ENCODE measurements at regions not wholly inside any gene's neighbourhood (a gene's known extent, or its start where the extent isn't known, plus 50 kb on each side); places are given as distances from the start of the nearest gene placed in this dataset.

- TF ChIP-seq, protein P1, sequence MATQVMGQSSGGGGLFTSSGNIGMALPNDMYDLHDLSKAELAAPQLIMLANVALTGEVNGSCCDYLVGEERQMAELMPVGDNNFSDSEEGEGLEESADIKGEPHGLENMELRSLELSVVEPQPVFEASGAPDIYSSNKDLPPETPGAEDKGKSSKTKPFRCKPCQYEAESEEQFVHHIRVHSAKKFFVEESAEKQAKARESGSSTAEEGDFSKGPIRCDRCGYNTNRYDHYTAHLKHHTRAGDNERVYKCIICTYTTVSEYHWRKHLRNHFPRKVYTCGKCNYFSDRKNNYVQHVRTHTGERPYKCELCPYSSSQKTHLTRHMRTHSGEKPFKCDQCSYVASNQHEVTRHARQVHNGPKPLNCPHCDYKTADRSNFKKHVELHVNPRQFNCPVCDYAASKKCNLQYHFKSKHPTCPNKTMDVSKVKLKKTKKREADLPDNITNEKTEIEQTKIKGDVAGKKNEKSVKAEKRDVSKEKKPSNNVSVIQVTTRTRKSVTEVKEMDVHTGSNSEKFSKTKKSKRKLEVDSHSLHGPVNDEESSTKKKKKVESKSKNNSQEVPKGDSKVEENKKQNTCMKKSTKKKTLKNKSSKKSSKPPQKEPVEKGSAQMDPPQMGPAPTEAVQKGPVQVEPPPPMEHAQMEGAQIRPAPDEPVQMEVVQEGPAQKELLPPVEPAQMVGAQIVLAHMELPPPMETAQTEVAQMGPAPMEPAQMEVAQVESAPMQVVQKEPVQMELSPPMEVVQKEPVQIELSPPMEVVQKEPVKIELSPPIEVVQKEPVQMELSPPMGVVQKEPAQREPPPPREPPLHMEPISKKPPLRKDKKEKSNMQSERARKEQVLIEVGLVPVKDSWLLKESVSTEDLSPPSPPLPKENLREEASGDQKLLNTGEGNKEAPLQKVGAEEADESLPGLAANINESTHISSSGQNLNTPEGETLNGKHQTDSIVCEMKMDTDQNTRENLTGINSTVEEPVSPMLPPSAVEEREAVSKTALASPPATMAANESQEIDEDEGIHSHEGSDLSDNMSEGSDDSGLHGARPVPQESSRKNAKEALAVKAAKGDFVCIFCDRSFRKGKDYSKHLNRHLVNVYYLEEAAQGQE (IDR thresholded peaks at IDR 0.05; ENCODE audit: low read depth, low read length) = no peak
- TF ChIP-seq TEAD4 (IDR thresholded peaks at IDR 0.05; ENCODE audit: borderline replicate concordance, insufficient read depth) (no peak), CTCF (IDR thresholded peaks at IDR 0.05) (no peak), CHD2 (IDR thresholded peaks at IDR 0.05; ENCODE audit: low read length, partially characterized antibody) (no peak), RAD21 (IDR thresholded peaks at IDR 0.05; ENCODE audit: low read length) (no peak), POLR2AphosphoS5 (IDR thresholded peaks at IDR 0.05; ENCODE audit: low read depth, low read length) (no peak), RCOR1 (IDR thresholded peaks at IDR 0.05; ENCODE audit: low read length) (no peak), EP300 (IDR thresholded peaks at IDR 0.05; ENCODE audit: borderline replicate concordance in 1 of 2, low read depth in 1 of 2, low read length in 1 of 2) (no peak)
- TF ChIP-seq, protein P2, sequence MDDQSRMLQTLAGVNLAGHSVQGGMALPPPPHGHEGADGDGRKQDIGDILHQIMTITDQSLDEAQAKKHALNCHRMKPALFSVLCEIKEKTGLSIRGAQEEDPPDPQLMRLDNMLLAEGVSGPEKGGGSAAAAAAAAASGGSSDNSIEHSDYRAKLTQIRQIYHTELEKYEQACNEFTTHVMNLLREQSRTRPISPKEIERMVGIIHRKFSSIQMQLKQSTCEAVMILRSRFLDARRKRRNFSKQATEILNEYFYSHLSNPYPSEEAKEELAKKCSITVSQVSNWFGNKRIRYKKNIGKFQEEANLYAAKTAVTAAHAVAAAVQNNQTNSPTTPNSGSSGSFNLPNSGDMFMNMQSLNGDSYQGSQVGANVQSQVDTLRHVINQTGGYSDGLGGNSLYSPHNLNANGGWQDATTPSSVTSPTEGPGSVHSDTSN (IDR thresholded peaks at IDR 0.05) = no peak
These were observed 330.3 kb downstream of the CAAP1 start (continued) for GRCh38 chr9:26562338-26562737.

DNA sequence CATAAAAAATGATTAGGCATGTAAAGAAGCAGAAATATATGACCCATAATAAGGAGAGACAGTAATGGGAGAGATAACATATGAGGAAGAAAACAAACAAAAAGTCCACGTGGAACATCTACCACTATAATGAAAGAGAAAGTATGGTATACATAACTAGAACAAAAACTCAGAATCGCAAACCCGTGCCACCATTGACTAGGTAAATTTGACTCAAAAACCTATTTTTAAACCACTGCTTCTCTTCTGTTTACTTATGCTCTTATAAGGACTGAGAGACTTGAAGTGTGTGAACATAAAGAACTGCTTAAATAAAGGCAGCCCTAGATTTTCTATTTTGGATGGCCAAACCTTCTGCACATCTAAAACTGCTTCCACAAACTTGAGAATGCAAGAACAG lies 330.7 kb downstream of the CAAP1 start:
- 49% methylated on average over 3 of the region's 3 CpGs for WGBS (ENCODE audit: low lambda C conversion rate)
- POLR2A ChIA-PET = no interaction called here
- no peaks in the 10 kb centered on the region for H3K9me2 ChIP-seq

More for the DNA sequence above, 330.7 kb downstream of the CAAP1 start:
- CTCF ChIA-PET = no interaction called here
- no peaks in the 10 kb centered on the region for H3F3A ChIP-seq (replicated peaks; ENCODE audit: insufficient read depth)
- no peak for TF ChIP-seq RXRA (IDR thresholded peaks at IDR 0.05; ENCODE audit: borderline replicate concordance, low read depth)
- no peak for TF ChIP-seq EP300 (IDR thresholded peaks at IDR 0.05; ENCODE audit: borderline replicate concordance in 1 of 2, low read depth in 1 of 2, low read length in 1 of 2)
- H3K27me3 ChIP-seq (ENCODE audit: insufficient read depth) = no peaks in the 10 kb centered on the region
- no peak overlapping the region for H3K9ac ChIP-seq
- H3K4me3 ChIP-seq (ENCODE audit: low read depth in 2 of 2, low read length in 1 of 2) = no peak overlapping the region
- no peaks in the 10 kb centered on the region for H4K20me1 ChIP-seq (ENCODE audit: insufficient read depth)
- H3K9me3 ChIP-seq = no peaks in the 10 kb centered on the region
- H3K36me3 ChIP-seq (replicated peaks in 1 of 2; ENCODE audit: control insufficient read depth in 1 of 2, insufficient read depth in 2 of 2, low read length in 1 of 2) = no peaks in the 10 kb centered on the region
- no peak overlapping the region for H3K27ac ChIP-seq (ENCODE audit: low read depth in 2 of 2, low read length in 1 of 2)
- H3K4me2 ChIP-seq = no peak overlapping the region
- H2AFZ ChIP-seq (ENCODE audit: low read depth) = no peak overlapping the region
- no peaks in the 10 kb centered on the region for H3K4me1 ChIP-seq (ENCODE audit: control insufficient read depth in 1 of 2, insufficient read depth in 2 of 2, low read depth in 1 of 2, low read length in 1 of 2)
- no peak for DNase-seq
- H3K79me2 ChIP-seq (ENCODE audit: insufficient read depth) = no peaks in the 10 kb centered on the region

All from SK-N-SH (cell line).